Fibroblast of the aortic adventitia (primary cell): ENCODE measurements at regions not wholly inside any gene's neighbourhood (a gene's known extent, or its start where the extent isn't known, plus 50 kb on each side); places are given as distances from the start of the nearest gene placed in this dataset.

Source experiments
- DNase-seq: peaks from one replicate; pipeline ENCODE4 v3.0.0-alpha.2; 2010; ENCODE audit warnings: low read depth
- H3K4me3 ChIP-seq: 2 replicates; pipeline ENCODE4 v1.5.1; 2011; ENCODE audit warnings: low read depth, mild to moderate bottlenecking, control low read depth, low read length, moderate library complexity
- TF ChIP-seq, protein P1 (sequence below): IDR thresholded peaks from 2 replicates; pipeline ENCODE4 v1.5.1; 2011; ENCODE audit warnings: mild to moderate bottlenecking, low read length, control low read depth, inconsistent platforms; ENCODE audit not compliant: insufficient read depth

DNA sequence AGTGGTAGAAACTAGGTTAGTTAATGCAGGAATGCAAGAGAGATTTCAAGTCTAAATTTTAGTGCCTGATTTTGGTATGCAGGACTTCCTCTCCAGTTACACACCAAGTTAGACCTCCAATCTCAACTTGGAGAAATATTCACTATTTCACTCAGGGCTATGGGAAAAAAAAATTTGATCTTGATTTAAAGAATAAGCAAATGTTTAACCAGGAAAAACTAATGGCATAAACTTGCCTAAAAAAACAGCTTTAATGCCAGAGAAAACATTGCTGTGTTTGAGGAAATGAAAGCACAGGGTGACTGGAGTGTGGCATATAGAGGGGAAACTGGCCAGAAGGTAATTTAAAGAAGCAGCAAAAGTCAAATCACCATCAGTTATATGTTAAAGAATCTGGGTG lies 575.4 kb upstream of the LRRC4C start:
- DNase-seq = no peak
- TF ChIP-seq, protein P1, sequence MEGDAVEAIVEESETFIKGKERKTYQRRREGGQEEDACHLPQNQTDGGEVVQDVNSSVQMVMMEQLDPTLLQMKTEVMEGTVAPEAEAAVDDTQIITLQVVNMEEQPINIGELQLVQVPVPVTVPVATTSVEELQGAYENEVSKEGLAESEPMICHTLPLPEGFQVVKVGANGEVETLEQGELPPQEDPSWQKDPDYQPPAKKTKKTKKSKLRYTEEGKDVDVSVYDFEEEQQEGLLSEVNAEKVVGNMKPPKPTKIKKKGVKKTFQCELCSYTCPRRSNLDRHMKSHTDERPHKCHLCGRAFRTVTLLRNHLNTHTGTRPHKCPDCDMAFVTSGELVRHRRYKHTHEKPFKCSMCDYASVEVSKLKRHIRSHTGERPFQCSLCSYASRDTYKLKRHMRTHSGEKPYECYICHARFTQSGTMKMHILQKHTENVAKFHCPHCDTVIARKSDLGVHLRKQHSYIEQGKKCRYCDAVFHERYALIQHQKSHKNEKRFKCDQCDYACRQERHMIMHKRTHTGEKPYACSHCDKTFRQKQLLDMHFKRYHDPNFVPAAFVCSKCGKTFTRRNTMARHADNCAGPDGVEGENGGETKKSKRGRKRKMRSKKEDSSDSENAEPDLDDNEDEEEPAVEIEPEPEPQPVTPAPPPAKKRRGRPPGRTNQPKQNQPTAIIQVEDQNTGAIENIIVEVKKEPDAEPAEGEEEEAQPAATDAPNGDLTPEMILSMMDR = no peak
- H3K4me3 ChIP-seq = no peak overlapping the region

DNA sequence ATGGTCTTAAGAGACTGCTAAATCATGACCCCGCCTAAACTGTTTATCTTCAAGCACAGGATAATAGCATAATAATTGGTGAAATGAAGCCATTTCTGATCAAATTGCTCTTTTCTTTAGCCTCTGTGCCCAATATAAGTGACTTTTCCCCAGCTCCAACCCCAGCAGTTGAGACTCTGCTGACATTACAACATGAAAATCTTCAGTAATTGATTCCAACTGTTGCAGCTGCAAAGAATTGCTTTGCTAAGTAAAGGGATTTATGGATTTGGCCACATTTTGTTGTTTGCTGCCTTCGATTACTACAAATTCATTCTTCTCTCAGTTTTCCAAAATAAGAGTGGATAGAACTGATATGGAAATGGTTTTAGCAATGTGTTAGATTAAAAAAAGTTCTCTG lies 576.7 kb upstream of the LRRC4C start:
- DNase-seq = no peak
- TF ChIP-seq, protein P1 = no peak
- no peak overlapping the region for H3K4me3 ChIP-seq

DNA sequence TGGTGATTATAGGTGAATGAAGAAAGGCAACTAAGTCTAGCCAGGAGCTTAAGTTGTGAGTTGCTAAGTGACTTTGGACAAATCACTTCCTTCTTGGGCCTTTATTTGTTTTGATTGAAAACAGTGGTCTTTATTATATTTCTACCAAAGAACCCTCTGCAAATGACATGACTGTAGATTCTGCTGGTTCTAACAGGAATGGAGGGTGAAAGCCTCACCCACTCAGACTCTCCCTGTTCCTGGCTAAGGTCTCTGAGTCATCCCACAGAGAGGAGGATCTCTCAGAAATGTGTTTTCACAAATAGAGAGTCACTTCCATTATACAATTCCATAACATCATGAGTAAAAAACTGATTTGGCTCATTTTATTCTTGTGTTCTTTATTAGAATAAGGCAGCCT lies 583.9 kb upstream of the LRRC4C start:
- peak; percentile 2 for DNase-seq
- no peak overlapping the region for H3K4me3 ChIP-seq
- TF ChIP-seq, protein P1 = no peak

DNA sequence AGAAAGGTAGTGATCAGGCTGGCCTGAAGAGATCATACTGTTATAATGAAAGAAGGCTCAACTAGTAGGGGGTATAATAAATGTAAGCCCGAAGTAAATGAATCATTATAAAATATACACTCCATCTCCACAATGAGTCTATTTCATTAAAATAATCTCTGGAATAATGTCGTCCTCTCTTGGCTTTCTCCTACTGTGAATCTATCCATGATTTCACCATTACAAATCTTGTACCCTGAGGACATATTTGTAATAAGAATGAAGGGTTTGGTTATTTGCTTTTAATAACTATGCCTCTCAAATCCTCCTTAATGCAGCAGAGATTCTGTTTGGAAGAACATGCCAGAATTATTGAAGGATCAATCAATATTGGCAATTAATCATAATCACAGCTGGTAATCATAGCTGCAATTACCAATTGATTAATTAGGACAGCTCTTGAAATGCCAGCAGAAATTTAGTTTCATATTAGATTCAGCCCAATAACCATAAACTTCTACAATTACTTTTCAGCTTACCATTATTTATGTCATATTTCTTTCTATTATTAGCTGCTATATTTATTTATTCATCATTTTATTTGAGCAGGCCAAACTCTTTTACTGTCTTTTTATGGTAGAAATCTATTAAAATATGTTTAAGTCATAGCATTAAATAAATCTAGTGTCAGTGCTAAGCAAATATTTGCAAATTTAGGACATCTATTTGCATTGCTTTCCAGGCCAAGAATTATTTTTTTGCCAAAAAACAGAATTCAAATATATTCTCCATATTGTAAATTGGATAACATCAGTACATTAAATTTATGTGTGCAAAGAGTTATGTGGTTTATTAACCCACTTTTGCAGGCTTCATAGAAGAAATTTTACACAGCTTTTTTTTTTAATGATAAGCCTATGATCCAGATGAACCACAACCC lies 588.4 kb upstream of the LRRC4C start:
- DNase-seq = no peak
- no peak overlapping the region for H3K4me3 ChIP-seq
- TF ChIP-seq, protein P1 = no peak

DNA sequence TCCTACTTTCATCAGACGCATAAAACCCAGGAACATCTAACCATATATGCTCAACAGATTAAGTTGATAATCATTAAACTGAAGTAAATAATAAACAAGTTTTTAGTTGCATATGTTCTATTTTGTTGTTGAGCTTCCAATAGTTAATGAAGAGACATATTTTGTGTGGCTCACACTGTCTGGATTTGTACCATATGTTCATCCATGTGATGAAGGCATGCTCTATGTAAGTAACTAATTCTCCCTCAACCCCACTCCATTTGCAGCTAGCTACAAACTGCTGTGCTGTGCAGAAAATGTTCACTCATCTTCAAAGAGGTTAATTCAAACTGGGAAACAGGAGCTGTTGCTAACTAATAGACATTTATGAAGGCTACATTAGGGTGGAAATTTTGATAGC lies 589.7 kb upstream of the LRRC4C start:
- DNase-seq = no peak
- TF ChIP-seq, protein P1 = no peak
- no peak overlapping the region for H3K4me3 ChIP-seq

DNA sequence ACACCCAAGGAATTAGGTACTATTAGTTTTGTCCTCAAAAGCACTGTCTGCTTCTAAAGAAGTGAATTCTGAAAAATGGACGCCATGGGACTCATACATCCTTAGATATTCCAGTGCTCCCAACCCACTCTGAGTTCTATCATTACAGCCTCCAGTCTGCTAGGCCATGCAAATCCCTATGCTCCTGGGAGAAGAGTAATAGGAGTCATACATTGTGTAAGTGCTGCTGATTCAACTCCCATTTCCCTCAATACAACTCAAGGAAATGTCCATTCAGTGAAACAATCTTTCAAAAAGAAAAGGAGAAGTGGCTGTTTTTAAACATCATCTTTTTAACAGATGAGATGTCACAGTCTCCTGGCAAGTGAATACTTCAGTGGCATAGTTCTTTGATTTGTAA lies 590.2 kb upstream of the LRRC4C start:
- TF ChIP-seq, protein P1 = no peak
- no peak overlapping the region for H3K4me3 ChIP-seq
- peak; percentile 3 for DNase-seq
